Spleen (tissue), 7 donors: ENCODE measurements at regions not wholly inside any gene's neighbourhood (a gene's known extent, or its start where the extent isn't known, plus 50 kb on each side); places are given as distances from the start of the nearest gene placed in this dataset.

Experiments
- POLR2A ChIP-seq, 3 donors: fragments of 450-650 bp; IDR thresholded peaks; one replicate each; pipeline ENCODE4 v1.5.1; 2017; ENCODE audit warnings: antibody characterized with exemption in 3 of 3, mild to moderate bottlenecking in 1 of 3
- TF ChIP-seq, protein P1 (sequence below), 11 experiments: fragments of 200-600 bp in 7 of 11; fragments of 450-650 bp in 4 of 11; sonication (generic) in 4 of 11; IDR thresholded peaks in 8 of 11; conservative IDR thresholded peaks in 3 of 11; 1 replicate in 7 of 11; 2 replicates in 4 of 11; pipeline versions ENCODE4 v1.4.0 to v1.8.0; 2016 to 2021; ENCODE audit warnings: antibody characterized with exemption in 11 of 11, inconsistent platforms in 4 of 11, mild to moderate bottlenecking in 1 of 11
- donor health status: DM: no; HTN: no; CAD: no; lungs with moderate emphysema.
- donor health status: DM: no; HTN: no; CAD: no.
- donor health status: DM: no; HTN: no; CAD: no.

DNA sequence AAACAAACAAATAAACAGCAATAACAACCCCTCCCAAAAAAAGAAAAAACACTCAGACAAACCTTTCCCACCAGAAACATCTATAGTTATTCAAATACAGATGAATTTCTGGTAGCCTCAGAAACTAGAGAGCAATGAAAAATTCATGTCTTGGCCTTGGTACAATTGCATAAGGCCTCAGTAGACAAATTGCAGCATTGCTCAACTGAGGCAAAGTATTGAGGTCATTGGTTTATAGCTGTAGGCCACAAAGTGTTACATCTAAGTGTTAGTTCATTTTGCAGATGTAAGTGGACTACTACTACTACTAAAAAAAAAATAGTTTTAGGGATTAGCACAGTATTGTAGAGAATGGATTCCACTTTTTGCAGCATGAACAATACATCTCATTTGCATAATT is 2268.3 kb downstream of the ARAP2 start:
- TF ChIP-seq POLR2A (IDR thresholded peaks at IDR 0.05), result no peak
- TF ChIP-seq, protein P1, sequence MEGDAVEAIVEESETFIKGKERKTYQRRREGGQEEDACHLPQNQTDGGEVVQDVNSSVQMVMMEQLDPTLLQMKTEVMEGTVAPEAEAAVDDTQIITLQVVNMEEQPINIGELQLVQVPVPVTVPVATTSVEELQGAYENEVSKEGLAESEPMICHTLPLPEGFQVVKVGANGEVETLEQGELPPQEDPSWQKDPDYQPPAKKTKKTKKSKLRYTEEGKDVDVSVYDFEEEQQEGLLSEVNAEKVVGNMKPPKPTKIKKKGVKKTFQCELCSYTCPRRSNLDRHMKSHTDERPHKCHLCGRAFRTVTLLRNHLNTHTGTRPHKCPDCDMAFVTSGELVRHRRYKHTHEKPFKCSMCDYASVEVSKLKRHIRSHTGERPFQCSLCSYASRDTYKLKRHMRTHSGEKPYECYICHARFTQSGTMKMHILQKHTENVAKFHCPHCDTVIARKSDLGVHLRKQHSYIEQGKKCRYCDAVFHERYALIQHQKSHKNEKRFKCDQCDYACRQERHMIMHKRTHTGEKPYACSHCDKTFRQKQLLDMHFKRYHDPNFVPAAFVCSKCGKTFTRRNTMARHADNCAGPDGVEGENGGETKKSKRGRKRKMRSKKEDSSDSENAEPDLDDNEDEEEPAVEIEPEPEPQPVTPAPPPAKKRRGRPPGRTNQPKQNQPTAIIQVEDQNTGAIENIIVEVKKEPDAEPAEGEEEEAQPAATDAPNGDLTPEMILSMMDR (IDR thresholded peaks at IDR 0.05 in 8 of 11, conservative IDR thresholded peaks at IDR 0.05 in 3 of 11), result no peak
